H9 (cell line): ENCODE measurements at regions not wholly inside any gene's neighbourhood (a gene's known extent, or its start where the extent isn't known, plus 50 kb on each side); places are given as distances from the start of the nearest gene placed in this dataset.

Experiments used
- DNase-seq: peaks from one replicate; pipeline ENCODE4 v3.0.0-alpha.2; 2017
- H2AFZ ChIP-seq: one replicate; pipeline ENCODE4 v1.6.1; 2013; ENCODE audit warnings: mild to moderate bottlenecking, low read length, control low read depth, moderate library complexity
- H2AK5ac ChIP-seq: 2 replicates; pipeline ENCODE4 v1.6.1; 2013; ENCODE audit warnings: low read length, control low read depth, mixed read lengths; ENCODE audit not compliant: insufficient read length
- H2BK120ac ChIP-seq: one replicate; pipeline ENCODE4 v1.6.1; 2013; ENCODE audit warnings: low read depth, mild to moderate bottlenecking, low read length, control low read depth, inconsistent platforms; ENCODE audit not compliant: poor library complexity, severe bottlenecking
- H2BK12ac ChIP-seq: 2 replicates; pipeline ENCODE4 v1.6.1; 2013; ENCODE audit warnings: low read length, control low read depth, mixed read lengths, low read depth; ENCODE audit not compliant: insufficient read length
- H2BK15ac ChIP-seq: 2 replicates; pipeline ENCODE4 v1.6.1; 2013; ENCODE audit warnings: low read depth, low read length, control low read depth
- H2BK20ac ChIP-seq: one replicate; pipeline ENCODE4 v1.6.1; 2013; ENCODE audit warnings: low read depth, mild to moderate bottlenecking, low read length, control low read depth, inconsistent platforms; ENCODE audit not compliant: poor library complexity, severe bottlenecking
- H2BK5ac ChIP-seq: 2 replicates; pipeline ENCODE4 v1.6.1; 2013; ENCODE audit warnings: low read length, control low read depth, mixed read lengths; ENCODE audit not compliant: insufficient read length
- H3K14ac ChIP-seq: 2 replicates; pipeline ENCODE4 v1.6.1; 2013; ENCODE audit warnings: low read length, control low read depth; ENCODE audit not compliant: insufficient read depth
- H3K18ac ChIP-seq: 2 replicates; pipeline ENCODE4 v1.6.1; 2013; ENCODE audit warnings: low read depth, mild to moderate bottlenecking, mixed read lengths, low read length, control low read depth; ENCODE audit not compliant: insufficient read length
- H3K23ac ChIP-seq: 2 replicates; pipeline ENCODE4 v1.6.1; 2013; ENCODE audit warnings: low read length, control low read depth, mixed read lengths, low read depth; ENCODE audit not compliant: insufficient read length
- H3K23me2 ChIP-seq: 2 replicates; pipeline ENCODE4 v1.6.1; 2013; ENCODE audit warnings: low read depth, mild to moderate bottlenecking, mixed read lengths, low read length, control low read depth; ENCODE audit not compliant: insufficient read length, poor library complexity, severe bottlenecking
- H3K27ac ChIP-seq: 2 replicates; pipeline ENCODE4 v1.5.1; 2013; ENCODE audit warnings: low read length, control low read depth, mixed read lengths, low read depth; ENCODE audit not compliant: insufficient read length
- H3K27me3 ChIP-seq: 2 replicates; pipeline ENCODE4 v1.6.1; 2013; ENCODE audit warnings: low read length, control low read depth, inconsistent platforms; ENCODE audit not compliant: insufficient read depth
- H3K4ac ChIP-seq: 2 replicates; pipeline ENCODE4 v1.6.1; 2013; ENCODE audit warnings: low read depth, mild to moderate bottlenecking, control low read depth, inconsistent platforms, low read length, moderate library complexity
- H3K4me1 ChIP-seq: 2 replicates; pipeline ENCODE4 v1.6.1; 2013; ENCODE audit warnings: low read length, control low read depth, inconsistent platforms; ENCODE audit not compliant: insufficient read depth
- H3K4me2 ChIP-seq: 2 replicates; pipeline ENCODE4 v1.6.1; 2013; ENCODE audit warnings: low read length, control low read depth, mixed read lengths; ENCODE audit not compliant: insufficient read length, insufficient read depth
- H3K56ac ChIP-seq: 2 replicates; pipeline ENCODE4 v1.6.1; 2013; ENCODE audit warnings: low read depth, mild to moderate bottlenecking, mixed read lengths, low read length, control low read depth; ENCODE audit not compliant: insufficient read length
- H3K79me1 ChIP-seq: 2 replicates; pipeline ENCODE4 v1.6.1; 2013; ENCODE audit warnings: low read depth, mild to moderate bottlenecking, moderate library complexity, low read length, control low read depth, inconsistent platforms; ENCODE audit not compliant: insufficient read depth, poor library complexity, severe bottlenecking
- H3K79me2 ChIP-seq: 2 replicates; pipeline ENCODE4 v1.6.1; 2013; ENCODE audit warnings: low read length, control low read depth, inconsistent platforms; ENCODE audit not compliant: insufficient read depth
- H3K9ac ChIP-seq: 2 replicates; pipeline ENCODE4 v1.6.1; 2013; ENCODE audit warnings: low read length, control low read depth, mixed read lengths; ENCODE audit not compliant: insufficient read length; ENCODE audit errors: extremely low read depth
- H3K9me3 ChIP-seq: one replicate; pipeline ENCODE4 v1.6.1; 2013; ENCODE audit warnings: low read depth, low read length, inconsistent platforms; ENCODE audit not compliant: control insufficient read depth
- H3T11ph ChIP-seq: one replicate; pipeline ENCODE4 v1.6.1; 2013; ENCODE audit warnings: mild to moderate bottlenecking, low read length, control low read depth, inconsistent platforms
- H4K20me1 ChIP-seq: one replicate; pipeline ENCODE4 v1.6.1; 2013; ENCODE audit not compliant: control insufficient read depth, insufficient read length, insufficient read depth
- H4K5ac ChIP-seq: 2 replicates; pipeline ENCODE4 v1.6.1; 2013; ENCODE audit warnings: low read depth, mild to moderate bottlenecking, mixed read lengths, low read length, control low read depth; ENCODE audit not compliant: insufficient read length
- H4K8ac ChIP-seq: replicated peaks from 2 replicates; pipeline ENCODE4 v1.6.1; 2013; ENCODE audit warnings: low read length, control low read depth, mixed read lengths, low read depth; ENCODE audit not compliant: insufficient read length
- H4K91ac ChIP-seq: 2 replicates; pipeline ENCODE4 v1.6.1; 2013; ENCODE audit warnings: low read depth, mild to moderate bottlenecking, moderate library complexity, mixed read lengths, low read length, control low read depth; ENCODE audit not compliant: insufficient read length
- H3K27ac Mint-ChIP-seq, 3 experiments: 2 replicates in 2 of 3; 3 replicates in 1 of 3; pipeline ENCODE4 v1.8.0; 2020 to 2021; ENCODE audit warnings: mixed read lengths in 3 of 3, mild to moderate bottlenecking in 1 of 3, moderate library complexity in 1 of 3
- H3K27me3 Mint-ChIP-seq: 2 replicates; pipeline ENCODE4 v1.8.0; 2021; ENCODE audit warnings: low read depth, mild to moderate bottlenecking, moderate library complexity, mixed read lengths
- H3K36me3 Mint-ChIP-seq, 3 experiments: 2 replicates in 2 of 3; 3 replicates in 1 of 3; pipeline ENCODE4 v1.8.0; 2020 to 2021; ENCODE audit warnings: low read depth in 3 of 3, mixed read lengths in 3 of 3; ENCODE audit not compliant: insufficient read depth in 1 of 3
- H3K4me1 Mint-ChIP-seq, 2 experiments: 2 replicates each; pipeline ENCODE4 v1.8.0; 2020; ENCODE audit warnings: mixed read lengths in 2 of 2
- H3K4me3 Mint-ChIP-seq, 2 experiments: 2 replicates in 1 of 2; 3 replicates in 1 of 2; pipeline ENCODE4 v1.8.0; 2020 to 2021; ENCODE audit warnings: mild to moderate bottlenecking in 2 of 2, mixed read lengths in 2 of 2, moderate library complexity in 1 of 2
- H3K9me3 Mint-ChIP-seq, 2 experiments: 2 replicates in 1 of 2; 3 replicates in 1 of 2; pipeline ENCODE4 v1.8.0; 2020; ENCODE audit warnings: mild to moderate bottlenecking in 2 of 2, mixed read lengths in 2 of 2, moderate library complexity in 1 of 2
- CTCF ChIP-seq: fragments of 200-600 bp; sonication (generic); conservative IDR thresholded peaks from 3 replicates; pipeline ENCODE4 v1.8.0; 2021; ENCODE audit warnings: antibody characterized with exemption, mild to moderate bottlenecking
- WGBS: extraction: QIAGEN DNeasy Blood & Tissue Kit; methylation state at CpG from one replicate; pipeline ENCODE4 v1.1.7; 2013; ENCODE audit warnings: missing lambda C conversion rate, low lambda C conversion rate, mixed read lengths; ENCODE audit not compliant: insufficient read length; ENCODE audit errors: extremely low coverage; 5-methylcytosine and 5-hydroxymethylcytosine counted together

GRCh38 chr10:3395458-3395861, 222.9 kb upstream of the PITRM1 start:
- Histone ChIP-seq H2BK20ac (no peak overlapping the region), H3K23me2 (no peaks in the 10 kb centered on the region), H2BK12ac (no peak overlapping the region), H4K20me1 (no peaks in the 10 kb centered on the region), H3K56ac (no peak overlapping the region), H3T11ph (no peak overlapping the region), H3K18ac (no peak overlapping the region), H2BK5ac (no peak overlapping the region), H3K79me2 (no peaks in the 10 kb centered on the region), H3K27me3 (no peaks in the 10 kb centered on the region), H4K91ac (no peak overlapping the region), H2AK5ac (no peak overlapping the region), H2BK15ac (no peak overlapping the region), H3K9me3 (peaks cover 7% of the 10 kb centered on the region), H3K4me2 (no peak overlapping the region), H3K4me1 (peaks cover 3% of the 10 kb centered on the region; the same call in 1 of the 2 replicates), H4K5ac (no peak overlapping the region), H2AFZ (no peak overlapping the region), H3K23ac (no peak overlapping the region), H3K14ac (no peak overlapping the region), H2BK120ac (no peak overlapping the region), H3K79me1 (no peaks in the 10 kb centered on the region), H3K4ac (no peak overlapping the region), H3K27ac (no peak overlapping the region), H4K8ac (no peak overlapping the region), H3K9ac (no peak overlapping the region)
- WGBS, result no CpG with 5 or more reads among the region's 6 CpGs
- no peak for DNase-seq
- Mint-ChIP-seq H3K9me3 (peaks cover 6 to 14% of the 10 kb centered on the region in 2 experiments), H3K27me3 (peaks cover 2% of the 10 kb centered on the region), H3K36me3 (peaks cover 6 to 10% (median 6%) of the 10 kb centered on the region in 3 experiments; a peak in 6 of 7 replicates), H3K4me1 (peaks cover 15 to 25% of the 10 kb centered on the region in 2 experiments), H3K4me3 (no peak overlapping the region), H3K27ac (no peak overlapping the region; a peak in 1 of 7 replicates)
- no peak for TF ChIP-seq CTCF
